C4-2B (cell line): ENCODE measurements at regions not wholly inside any gene's neighbourhood (a gene's known extent, or its start where the extent isn't known, plus 50 kb on each side); places are given as distances from the start of the nearest gene placed in this dataset.

Experiments
- H3K27ac ChIP-seq: fragments of 450-650 bp; 2 replicates; pipeline ENCODE4 v1.5.1; 2017
- ZFX ChIP-seq: fragments of 450-650 bp; IDR thresholded peaks from 2 replicates; pipeline ENCODE4 v1.6.1; 2017
- TF ChIP-seq, protein P1 (sequence below): fragments of 450-650 bp; conservative IDR thresholded peaks from 2 replicates; pipeline ENCODE4 v1.5.1; 2017; ENCODE audit warnings: mild to moderate bottlenecking

DNA sequence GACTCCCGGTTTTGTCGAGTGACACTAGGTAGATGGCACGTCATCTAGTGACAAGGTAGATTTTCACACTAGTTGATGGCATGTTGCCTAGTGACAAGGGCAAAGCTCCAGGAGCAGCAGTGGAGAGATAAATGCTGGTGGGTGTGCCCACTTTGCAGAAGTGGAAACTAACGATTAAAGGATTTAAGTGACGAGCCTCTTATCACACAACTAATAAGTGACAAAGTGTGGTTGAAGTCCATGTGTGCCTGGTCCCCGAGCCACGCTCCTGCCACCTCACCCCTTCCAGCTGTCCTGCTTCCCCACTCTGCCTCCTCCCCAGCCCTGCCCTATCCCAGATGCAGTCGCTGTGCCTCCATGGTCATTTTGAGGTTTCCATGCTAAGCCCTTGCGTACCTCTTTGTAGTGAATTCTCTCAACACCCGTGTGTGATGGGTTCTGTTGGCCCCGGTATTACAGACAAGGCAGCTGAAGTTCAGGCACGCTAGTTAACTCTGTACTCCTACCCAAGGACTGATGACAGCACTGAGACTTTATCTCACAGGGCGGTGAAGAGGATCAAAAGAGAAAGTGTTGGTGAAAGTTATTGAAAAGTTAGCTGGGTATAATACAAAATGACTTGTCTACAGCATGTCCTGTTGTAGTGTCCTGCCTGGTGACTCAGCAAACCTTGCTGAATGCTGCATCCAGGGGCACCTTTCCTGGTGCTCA is 113.4 kb upstream of the GLI2 start:
- H3K27ac ChIP-seq: no peak overlapping the region
- TF ChIP-seq ZFX: no peak
- TF ChIP-seq, protein P1, sequence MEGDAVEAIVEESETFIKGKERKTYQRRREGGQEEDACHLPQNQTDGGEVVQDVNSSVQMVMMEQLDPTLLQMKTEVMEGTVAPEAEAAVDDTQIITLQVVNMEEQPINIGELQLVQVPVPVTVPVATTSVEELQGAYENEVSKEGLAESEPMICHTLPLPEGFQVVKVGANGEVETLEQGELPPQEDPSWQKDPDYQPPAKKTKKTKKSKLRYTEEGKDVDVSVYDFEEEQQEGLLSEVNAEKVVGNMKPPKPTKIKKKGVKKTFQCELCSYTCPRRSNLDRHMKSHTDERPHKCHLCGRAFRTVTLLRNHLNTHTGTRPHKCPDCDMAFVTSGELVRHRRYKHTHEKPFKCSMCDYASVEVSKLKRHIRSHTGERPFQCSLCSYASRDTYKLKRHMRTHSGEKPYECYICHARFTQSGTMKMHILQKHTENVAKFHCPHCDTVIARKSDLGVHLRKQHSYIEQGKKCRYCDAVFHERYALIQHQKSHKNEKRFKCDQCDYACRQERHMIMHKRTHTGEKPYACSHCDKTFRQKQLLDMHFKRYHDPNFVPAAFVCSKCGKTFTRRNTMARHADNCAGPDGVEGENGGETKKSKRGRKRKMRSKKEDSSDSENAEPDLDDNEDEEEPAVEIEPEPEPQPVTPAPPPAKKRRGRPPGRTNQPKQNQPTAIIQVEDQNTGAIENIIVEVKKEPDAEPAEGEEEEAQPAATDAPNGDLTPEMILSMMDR: no peak

DNA sequence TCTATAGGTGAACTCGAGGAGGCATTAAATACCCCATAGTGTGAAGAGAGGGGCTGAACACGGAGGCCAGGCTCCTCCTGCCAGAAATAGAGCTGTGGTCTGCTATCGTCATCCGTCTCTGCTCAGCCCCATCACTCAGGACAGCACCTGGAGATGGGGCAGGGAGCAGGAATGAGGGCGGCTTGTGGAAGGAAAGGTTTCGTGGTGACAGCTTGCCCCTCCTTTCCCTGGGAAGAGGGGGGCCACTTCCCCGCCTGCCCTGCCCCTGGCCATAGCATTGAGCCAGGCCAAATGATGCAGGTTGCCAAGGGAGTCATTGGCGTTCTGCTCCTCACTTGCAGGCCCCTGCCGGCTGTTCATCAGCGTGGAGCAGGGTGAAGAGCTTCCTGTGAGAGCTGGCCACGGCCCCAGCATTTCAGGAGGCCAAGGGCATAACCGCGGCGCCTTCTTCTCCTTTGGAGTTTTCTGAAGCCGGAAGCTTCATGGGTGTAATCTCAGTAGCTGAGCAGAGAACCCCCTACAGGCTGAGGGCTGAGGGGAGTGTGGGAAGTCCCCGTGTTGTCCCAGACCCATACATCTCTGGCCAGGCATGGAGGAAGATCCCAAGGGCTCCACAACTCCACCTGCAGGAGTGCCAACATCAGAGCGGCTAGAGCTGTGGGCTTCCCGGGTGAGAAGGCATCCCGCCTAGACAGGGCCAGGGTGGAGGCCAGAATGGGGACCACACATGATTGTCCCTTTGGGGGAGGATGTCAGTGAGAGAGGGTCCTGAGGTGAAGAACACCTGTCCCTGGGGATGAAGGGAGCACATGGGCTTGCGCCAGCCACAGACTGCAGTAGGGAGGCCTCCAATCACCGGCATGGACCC is 112.5 kb upstream of the GLI2 start:
- TF ChIP-seq, protein P1: no peak
- TF ChIP-seq ZFX: no peak
- H3K27ac ChIP-seq: no peak overlapping the region

DNA sequence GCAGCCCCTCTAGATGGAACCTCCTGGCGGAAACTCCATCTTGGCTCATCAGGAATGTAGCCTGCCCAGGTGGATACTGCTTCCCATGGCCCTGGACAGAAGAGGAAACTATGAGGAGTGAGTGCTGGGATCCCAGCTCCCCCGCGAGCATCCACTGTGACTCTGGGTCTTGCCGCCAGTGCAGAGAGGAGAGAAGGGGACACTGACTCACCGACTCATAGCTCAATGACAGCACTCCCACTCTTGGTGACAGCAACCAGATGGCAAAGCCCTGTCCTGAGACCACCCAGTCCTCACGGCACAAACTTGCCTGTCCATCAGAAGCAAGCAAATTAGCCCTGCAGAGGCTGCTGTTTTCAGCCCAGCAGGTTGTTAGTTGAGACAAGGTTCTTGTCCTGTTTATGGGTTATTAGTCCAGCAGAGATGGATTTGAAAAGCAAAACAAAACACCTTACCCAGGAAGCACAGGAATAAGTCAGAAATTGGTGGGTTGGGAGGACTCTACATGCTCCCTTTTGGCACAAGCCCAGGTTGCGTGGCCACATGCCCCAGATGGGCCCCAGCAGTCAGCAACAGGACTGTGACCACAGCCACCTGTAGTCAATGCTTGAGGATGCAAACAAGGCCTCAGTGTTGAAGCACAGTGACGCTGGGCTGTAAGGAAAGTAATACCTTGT is 111.5 kb upstream of the GLI2 start:
- TF ChIP-seq, protein P1: no peak
- TF ChIP-seq ZFX: no peak
- H3K27ac ChIP-seq: peak overlapping the region; percentile 76; the same call in 1 of the 2 replicates

DNA sequence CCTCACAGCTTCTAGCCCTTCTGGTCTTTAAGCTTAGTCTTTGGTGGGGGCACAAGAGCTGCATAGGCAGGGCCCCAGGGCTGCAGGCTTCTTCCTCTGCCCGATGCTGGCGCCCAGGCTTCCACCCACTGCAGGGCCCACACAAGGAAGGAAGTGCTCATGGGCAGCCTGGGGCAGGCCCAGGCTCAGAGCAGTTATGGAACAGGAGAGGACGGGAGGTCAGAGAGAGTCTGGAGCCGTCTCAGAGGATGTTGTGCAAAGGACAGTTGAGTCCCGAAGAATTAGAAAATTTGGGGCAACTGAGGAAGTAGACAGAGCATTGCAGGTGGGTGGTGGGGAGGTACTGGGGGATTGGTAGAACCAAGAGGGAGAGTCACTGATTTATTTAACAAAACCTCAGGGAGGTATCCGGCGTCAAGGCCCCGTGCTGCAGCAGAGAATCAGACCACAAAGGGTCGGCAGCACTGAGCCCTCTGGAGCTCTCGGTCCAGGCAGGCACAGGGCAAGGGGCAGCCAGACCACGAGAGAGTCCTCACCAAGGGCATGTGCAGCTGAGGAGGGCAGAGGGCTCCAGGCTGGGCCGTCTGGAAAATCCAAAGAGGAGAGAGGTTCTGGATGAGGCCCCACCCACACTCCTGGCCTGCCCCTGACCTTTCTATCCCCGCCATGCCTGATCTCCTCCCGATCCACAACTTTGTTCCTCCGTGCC is 110.8 kb upstream of the GLI2 start:
- no peak for TF ChIP-seq ZFX
- TF ChIP-seq, protein P1: no peak
- H3K27ac ChIP-seq: peak overlapping the region; percentile 76

DNA sequence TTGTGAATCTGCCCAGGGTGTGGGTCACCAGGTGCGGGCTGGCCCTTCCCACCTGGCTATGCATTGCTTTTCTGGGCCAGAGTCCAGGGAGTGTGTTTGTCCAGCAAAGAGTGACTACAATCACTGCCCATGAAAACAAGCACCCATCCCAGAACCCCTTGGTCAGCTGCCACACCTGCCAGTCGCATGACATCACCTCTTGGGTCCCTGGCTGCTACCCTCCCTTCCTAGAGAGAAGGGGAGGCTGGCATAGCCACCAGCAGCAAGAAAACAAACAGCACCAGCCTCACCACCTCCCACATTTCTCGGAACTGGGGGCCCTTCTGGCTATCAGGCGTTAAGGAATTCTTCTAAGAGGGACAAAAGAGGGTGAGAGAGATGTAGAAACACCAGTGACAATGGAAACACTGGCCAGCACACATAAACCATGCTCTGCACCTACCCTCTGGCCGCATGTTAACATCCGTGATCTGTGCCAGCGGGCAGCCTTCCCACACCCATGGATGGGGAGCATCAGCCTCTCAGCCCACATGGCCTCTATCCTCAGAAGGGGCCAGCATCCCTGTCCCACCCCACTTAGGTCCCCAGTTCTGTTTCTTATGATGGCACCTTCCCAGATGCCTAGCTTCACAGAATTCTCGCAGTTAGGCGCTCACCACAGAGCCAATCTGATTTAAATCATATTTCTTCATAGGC is 109.7 kb upstream of the GLI2 start:
- peak overlapping the region; percentile 76 for H3K27ac ChIP-seq
- no peak for TF ChIP-seq ZFX
- TF ChIP-seq, protein P1: no peak

DNA sequence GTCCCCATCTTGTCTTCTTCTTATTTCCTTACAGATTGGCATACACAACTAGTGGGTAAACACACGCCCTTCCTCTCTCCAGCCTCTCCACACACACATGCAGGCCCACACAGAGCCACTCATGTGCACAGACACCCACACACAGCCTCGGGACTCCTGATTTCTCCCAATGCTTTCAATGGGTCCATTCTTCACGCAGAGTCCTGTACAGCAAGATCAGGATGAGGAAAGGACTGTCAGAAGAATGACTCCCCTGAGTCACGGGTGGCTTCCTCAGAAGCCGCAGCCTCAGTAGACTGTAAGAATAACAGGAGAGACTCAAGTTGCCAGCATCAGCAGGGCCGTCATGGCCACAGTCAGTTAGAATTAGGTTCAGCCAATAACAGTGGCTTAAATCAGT is 109.1 kb upstream of the GLI2 start:
- H3K27ac ChIP-seq: peak overlapping the region; percentile 76
- TF ChIP-seq, protein P1: no peak
- TF ChIP-seq ZFX: no peak
